HepG2 (cell line): ENCODE measurements at regions not wholly inside any gene's neighbourhood (a gene's known extent, or its start where the extent isn't known, plus 50 kb on each side); places are given as distances from the start of the nearest gene placed in this dataset.

Experiments used
- ATAC-seq: fragments of 200-7000 bp; cut with Tn5 transposase; 3 replicates; pipeline ENCODE4 v1.9.1; 2020; ENCODE audit warnings: mild to moderate bottlenecking, moderate library complexity
- BruUV-seq: library from RNA; stranded (reverse); fragments of 400-500 nt; replicated peaks from 2 replicates; lab custom pipeline; 2021; lab: Mats Ljungman, UMichigan
- CTCF ChIA-PET: fragments of 300-600 bp; formaldehyde crosslinking; extraction: SDS; loops from one replicate; lab custom pipeline; 2021; ENCODE audit warnings: low total read pairs, inconsistent platforms, low intra/inter-chr PET ratio; lab: Yijun Ruan, JAX
- POLR2A ChIA-PET: fragments of 350-600 bp; sonication (Branson Sonifier 250); formaldehyde crosslinking; loops from one replicate; lab custom pipeline; 2020; ENCODE audit warnings: antibody characterized with exemption, inconsistent platforms; lab: Yijun Ruan, JAX
- DNase-seq: peaks from one replicate; pipeline ENCODE4 v3.0.0-alpha.2; 2015; ENCODE audit warnings: low spot score
- FAIRE-seq: peaks from 3 replicates; lab custom pipeline; 2011; peaks lifted over from hg19 to GRCh38; lab: Jason Lieb, UNC
- H2AFZ ChIP-seq: one replicate; pipeline ENCODE4 v1.6.1; 2011; ENCODE audit warnings: low read length, inconsistent platforms
- H3K27ac ChIP-seq: fragments of 300-600 bp; 3 replicates; pipeline ENCODE4 v1.8.0; 2011; ENCODE audit warnings: mixed run types, mild to moderate bottlenecking, mixed read lengths, low read length, inconsistent platforms; ENCODE audit not compliant: insufficient read depth; ENCODE audit errors: extremely low read length
- H3K27me3 ChIP-seq, 2 experiments: fragments of 200-600 bp in 1 of 2; 2 replicates in 1 of 2; 3 replicates in 1 of 2; pipeline versions ENCODE4 v1.6.0 to v1.8.0; 2011; ENCODE audit warnings: low read length in 2 of 2, mild to moderate bottlenecking in 2 of 2, moderate library complexity in 2 of 2, inconsistent platforms in 1 of 2; ENCODE audit not compliant: insufficient read depth in 2 of 2, control insufficient read depth in 1 of 2
- H3K36me3 ChIP-seq, 2 experiments: fragments of 200-600 bp in 1 of 2; replicated peaks in 1 of 2; 2 replicates in 1 of 2; 3 replicates in 1 of 2; pipeline versions ENCODE4 v1.5.1 to v1.8.0; 2011; ENCODE audit warnings: low read length in 2 of 2, inconsistent platforms in 1 of 2; ENCODE audit not compliant: insufficient read depth in 2 of 2, control insufficient read depth in 1 of 2
- H3K4me1 ChIP-seq: 2 replicates; pipeline ENCODE4 v1.5.1; 2012; ENCODE audit warnings: low read length, inconsistent platforms; ENCODE audit not compliant: insufficient read depth
- H3K4me2 ChIP-seq: 2 replicates; pipeline ENCODE4 v1.6.0; 2011; ENCODE audit warnings: low read depth, low read length, inconsistent platforms
- H3K4me3 ChIP-seq, 3 experiments: fragments of 200-600 bp in 1 of 3; sonication (generic), shearing (Covaris generic) in 1 of 3; replicated peaks in 1 of 3; 2 replicates each; pipeline ENCODE4 v1.5.1; 2011 to 2016; ENCODE audit warnings: low read length in 3 of 3, inconsistent platforms in 2 of 3, low read depth in 2 of 3, mild to moderate bottlenecking in 2 of 3, control low read depth in 1 of 3, mixed read lengths in 1 of 3; ENCODE audit not compliant: insufficient read depth in 1 of 3
- H3K79me2 ChIP-seq: one replicate; pipeline ENCODE4 v1.6.1; 2011; ENCODE audit warnings: low read length, inconsistent platforms; ENCODE audit not compliant: insufficient read depth
- H3K9ac ChIP-seq: 2 replicates; pipeline ENCODE4 v1.6.0; 2011; ENCODE audit warnings: mild to moderate bottlenecking, low read depth, low read length, inconsistent platforms; ENCODE audit not compliant: insufficient read depth
- H3K9me3 ChIP-seq: 2 replicates; pipeline ENCODE4 v1.5.1; 2012; ENCODE audit warnings: mild to moderate bottlenecking, low read length
- H4K20me1 ChIP-seq: 2 replicates; pipeline ENCODE4 v1.6.0; 2011; ENCODE audit warnings: inconsistent platforms, mild to moderate bottlenecking, low read length, moderate library complexity; ENCODE audit not compliant: insufficient read depth
- DNMT3B ChIP-seq: conservative IDR thresholded peaks from 2 replicates; pipeline ENCODE4 v1.6.1; 2016; ENCODE audit warnings: missing biosample characterization, control low read depth
- HNF4A ChIP-seq: sonication (generic); formaldehyde crosslinking; IDR thresholded peaks from 2 replicates; pipeline ENCODE4 v1.4.0; 2020; ENCODE audit warnings: missing genetic modification reagents
- KMT2B ChIP-seq: IDR thresholded peaks from 2 replicates; pipeline ENCODE4 v1.6.1; 2016; ENCODE audit warnings: missing genetic modification reagents, missing compliant biosample characterization
- PRMT3 ChIP-seq: sonication (generic); formaldehyde crosslinking; IDR thresholded peaks from 2 replicates; pipeline ENCODE4 v1.8.1; 2022; ENCODE audit warnings: low read depth, mild to moderate bottlenecking, moderate library complexity, missing genetic modification reagents, borderline replicate concordance
- SPEN ChIP-seq: sonication (generic); formaldehyde crosslinking; IDR thresholded peaks from 2 replicates; pipeline ENCODE4 v1.5.1; 2020; ENCODE audit warnings: low read depth, mild to moderate bottlenecking, missing genetic modification reagents
- ZNF10 ChIP-seq: sonication (generic); formaldehyde crosslinking; IDR thresholded peaks from 2 replicates; pipeline ENCODE4 v1.4.0; 2020; ENCODE audit warnings: mild to moderate bottlenecking, low read depth, missing genetic modification reagents, borderline replicate concordance
- ZNF354B ChIP-seq: sonication (generic); formaldehyde crosslinking; IDR thresholded peaks from 2 replicates; pipeline ENCODE4 v1.8.0; 2022; ENCODE audit warnings: mild to moderate bottlenecking, missing genetic modification reagents
- ZNF510 ChIP-seq: sonication (generic); formaldehyde crosslinking; IDR thresholded peaks from 2 replicates; pipeline ENCODE4 v1.4.0; 2020; ENCODE audit warnings: low read depth, mild to moderate bottlenecking, missing genetic modification reagents
- ZNF7 ChIP-seq: IDR thresholded peaks from 2 replicates; pipeline ENCODE4 v1.6.1; 2016; ENCODE audit warnings: missing biosample characterization, missing genetic modification reagents
- WGBS: methylation state at CpG from one replicate; pipeline ENCODE4 v1.1.6; 2017; ENCODE audit warnings: low lambda C conversion rate; 5-methylcytosine and 5-hydroxymethylcytosine counted together
- in situ Hi-C: cut with HindIII; loops from 2 replicates; pipeline ENCODE4 v1.10.0; 2017; ENCODE audit warnings: low pct_unique_long_range_greater_than_20kb; ENCODE audit not compliant: extremely low pct_ligation_motif_present
- intact Hi-C: fragments of 100-400 bp; cut with micrococcal nuclease; formaldehyde crosslinking; loops from one replicate; pipeline ENCODE4 v1.10.0; 2022; ENCODE audit not compliant: unreplicated experiment
- TF ChIP-seq, protein P1 (sequence below): sonication (generic); formaldehyde crosslinking; IDR thresholded peaks from 2 replicates; pipeline ENCODE4 v1.4.0; 2020; ENCODE audit warnings: missing genetic modification reagents; ENCODE audit errors: not compliant biosample characterization
- TF ChIP-seq, protein P2 (sequence below): sonication (generic); formaldehyde crosslinking; IDR thresholded peaks from 2 replicates; pipeline ENCODE4 v1.5.1; 2020; ENCODE audit warnings: missing genetic modification reagents, mild to moderate bottlenecking, borderline replicate concordance

DNA sequence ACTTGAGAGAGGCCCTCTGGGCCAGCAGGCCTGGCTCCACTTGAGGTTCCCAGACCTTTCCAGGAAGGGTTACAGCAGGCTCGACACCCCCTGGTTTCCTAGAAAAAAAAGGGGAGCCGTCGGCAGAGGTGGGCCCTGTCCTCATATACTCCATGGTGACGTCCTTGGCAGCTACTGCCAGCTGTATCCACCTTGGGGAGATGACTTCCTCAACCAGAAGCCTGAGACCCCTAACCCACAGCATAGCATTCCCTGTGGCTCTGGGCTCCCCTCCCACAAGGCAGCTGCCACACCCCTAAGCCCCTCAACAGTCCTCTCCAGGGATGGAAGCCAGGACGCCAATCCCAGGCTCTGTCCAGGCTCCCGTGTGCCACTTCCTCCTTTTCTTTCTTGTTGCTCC is 294.8 kb downstream of the CDC5L start (continued):
- TF ChIP-seq HNF4A (CRISPR knock-in tag) = no peak
- no peak for TF ChIP-seq KMT2B (CRISPR knock-in tag)
- no peak for TF ChIP-seq ZNF10 (CRISPR knock-in tag)
- no peak for TF ChIP-seq ZNF7 (CRISPR knock-in tag)

DNA sequence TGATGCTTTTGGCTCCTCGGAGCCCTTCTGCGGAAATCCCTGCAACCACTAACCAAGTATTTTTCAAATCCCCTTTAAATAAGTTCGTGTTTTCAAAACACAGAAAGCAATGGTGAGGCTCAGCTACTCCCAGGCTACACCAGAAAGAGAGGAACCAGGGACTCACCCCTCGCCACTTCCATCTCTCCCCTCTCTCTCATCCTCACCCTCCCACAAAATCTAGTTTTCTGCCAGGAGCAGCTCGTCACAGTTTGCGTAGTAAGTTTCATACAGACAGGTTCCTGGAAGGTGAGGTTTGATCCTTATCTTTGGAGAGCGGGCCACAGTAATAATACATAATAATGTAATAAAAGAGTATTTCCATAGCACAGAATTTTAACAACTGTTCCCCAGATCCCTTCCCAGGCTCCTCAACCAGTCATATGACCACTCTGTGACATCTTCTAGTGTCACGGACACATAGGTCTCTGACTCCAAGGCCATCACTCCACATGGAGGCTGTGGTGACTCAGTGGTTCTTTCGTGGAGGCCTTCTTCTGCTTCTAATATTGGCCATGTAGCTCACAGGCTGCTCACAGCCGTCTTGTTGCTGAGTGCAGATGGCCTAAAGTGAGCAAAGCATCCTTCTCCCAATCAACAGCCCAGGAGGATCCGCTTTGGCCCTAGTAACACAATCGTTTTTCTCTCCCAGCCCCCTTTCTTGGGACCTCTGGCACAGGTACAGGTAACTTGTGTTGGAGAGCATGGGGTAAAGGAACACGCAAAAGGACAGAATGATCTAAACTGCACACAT is 295.7 kb downstream of the CDC5L start:
- Histone ChIP-seq H3K4me1 (no peaks in the 10 kb centered on the region), H2AFZ (no peak overlapping the region), H3K9ac (no peak overlapping the region), H3K27ac (no peak overlapping the region), H3K4me2 (no peak overlapping the region), H3K4me3 (no peak overlapping the region), H4K20me1 (no peaks in the 10 kb centered on the region), H3K9me3 (no peaks in the 10 kb centered on the region), H3K36me3 (no peaks in the 10 kb centered on the region), H3K27me3 (peaks cover 3 to 22% of the 10 kb centered on the region in 2 experiments; a peak in 4 of 5 replicates), H3K79me2 (no peaks in the 10 kb centered on the region)
- CTCF ChIA-PET = no interaction called here
- intact Hi-C loops (no loop called here), in situ Hi-C loops (no loop called here)
- WGBS = 44% methylated on average over 13 of the region's 13 CpGs
- ATAC-seq (no peak), FAIRE-seq (no peak), DNase-seq (no peak)
- BruUV-seq = no TSS peak
- TF ChIP-seq, protein P1, sequence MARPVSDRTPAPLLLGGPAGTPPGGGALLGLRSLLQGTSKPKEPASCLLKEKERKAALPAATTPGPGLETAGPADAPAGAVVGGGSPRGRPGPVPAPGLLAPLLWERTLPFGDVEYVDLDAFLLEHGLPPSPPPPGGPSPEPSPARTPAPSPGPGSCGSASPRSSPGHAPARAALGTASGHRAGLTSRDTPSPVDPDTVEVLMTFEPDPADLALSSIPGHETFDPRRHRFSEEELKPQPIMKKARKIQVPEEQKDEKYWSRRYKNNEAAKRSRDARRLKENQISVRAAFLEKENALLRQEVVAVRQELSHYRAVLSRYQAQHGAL (CRISPR knock-in tag) = no peak
- TF ChIP-seq SPEN (CRISPR knock-in tag) (no peak), PRMT3 (CRISPR knock-in tag) (no peak), DNMT3B (CRISPR knock-in tag) (no peak), ZNF354B (CRISPR knock-in tag) (no peak), ZNF510 (no peak)
- TF ChIP-seq, protein P2, sequence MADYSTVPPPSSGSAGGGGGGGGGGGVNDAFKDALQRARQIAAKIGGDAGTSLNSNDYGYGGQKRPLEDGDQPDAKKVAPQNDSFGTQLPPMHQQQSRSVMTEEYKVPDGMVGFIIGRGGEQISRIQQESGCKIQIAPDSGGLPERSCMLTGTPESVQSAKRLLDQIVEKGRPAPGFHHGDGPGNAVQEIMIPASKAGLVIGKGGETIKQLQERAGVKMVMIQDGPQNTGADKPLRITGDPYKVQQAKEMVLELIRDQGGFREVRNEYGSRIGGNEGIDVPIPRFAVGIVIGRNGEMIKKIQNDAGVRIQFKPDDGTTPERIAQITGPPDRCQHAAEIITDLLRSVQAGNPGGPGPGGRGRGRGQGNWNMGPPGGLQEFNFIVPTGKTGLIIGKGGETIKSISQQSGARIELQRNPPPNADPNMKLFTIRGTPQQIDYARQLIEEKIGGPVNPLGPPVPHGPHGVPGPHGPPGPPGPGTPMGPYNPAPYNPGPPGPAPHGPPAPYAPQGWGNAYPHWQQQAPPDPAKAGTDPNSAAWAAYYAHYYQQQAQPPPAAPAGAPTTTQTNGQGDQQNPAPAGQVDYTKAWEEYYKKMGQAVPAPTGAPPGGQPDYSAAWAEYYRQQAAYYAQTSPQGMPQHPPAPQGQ (CRISPR knock-in tag) = no peak
- POLR2A ChIA-PET = no interaction called here
